ENCODE measurements at regions not wholly inside any gene's neighbourhood (a gene's known extent, or its start where the extent isn't known, plus 50 kb on each side); places are given as distances from the start of the nearest gene placed in this dataset.

- TF ChIP-seq CTCF (conservative IDR thresholded peaks at IDR 0.05; ENCODE audit: low read depth, low read length) (no peak), EZH2 (IDR thresholded peaks at IDR 0.05; ENCODE audit: low read length, unreplicated experiment) (no peak)
These were observed 320.0 kb downstream of the CHRM3 start for GRCh38 chr1:239706245-239706892.

Data from PC-3 (cell line).